OCI-LY3 (cell line): ENCODE measurements at regions not wholly inside any gene's neighbourhood (a gene's known extent, or its start where the extent isn't known, plus 50 kb on each side); places are given as distances from the start of the nearest gene placed in this dataset.

Experiments
- CTCF ChIP-seq: fragments of 200-600, 300-600 bp; sonication (generic); IDR thresholded peaks from 2 replicates; pipeline ENCODE4 v1.5.1; 2014; ENCODE audit warnings: antibody characterized with exemption, low read length, low read depth
- EZH2phosphoT487 ChIP-seq: fragments of 200-600 bp; shearing (Covaris generic); IDR thresholded peaks from 2 replicates; pipeline ENCODE4 v1.6.1; 2018; ENCODE audit warnings: antibody characterized with exemption, mixed run types, low read depth

GRCh38 chr14:73800970-73801515, 50.6 kb upstream of the PTGR2 start:
- TF ChIP-seq CTCF, result no peak
- no peak for TF ChIP-seq EZH2phosphoT487
